Daoy (cell line): ENCODE measurements at regions not wholly inside any gene's neighbourhood (a gene's known extent, or its start where the extent isn't known, plus 50 kb on each side); places are given as distances from the start of the nearest gene placed in this dataset.
"Not testable (repeated sequence)": the region's sequence is repeated elsewhere in the genome, so short reads cannot be mapped to it uniquely, and the experiment has no call there.

Source experiments
- DNase-seq: peaks from one replicate; pipeline ENCODE4 v3.0.0-alpha.2; 2015; ENCODE audit warnings: low read depth

GRCh38 chr11:60592601-60593000, 77.4 kb downstream of the MS4A13 start:
- no peak for DNase-seq

- no peak for DNase-seq
Measured at GRCh38 chr11:60594998-60595642, 79.9 kb downstream of the MS4A13 start.

GRCh38 chr11:60607483-60607882, 91.9 kb upstream of the MS4A8 start:
- no peak for DNase-seq

GRCh38 chr11:60609632-60610031, 89.8 kb upstream of the MS4A8 start:
- DNase-seq, result no peak

GRCh38 chr11:60610702-60611101, 88.7 kb upstream of the MS4A8 start:
- no peak for DNase-seq

- DNase-seq, result no peak
Measured at GRCh38 chr11:60615497-60615896, 83.9 kb upstream of the MS4A8 start.

- DNase-seq, result not testable (repeated sequence)
Measured at GRCh38 chr11:60621940-60622339, 77.5 kb upstream of the MS4A8 start.

- DNase-seq, result not testable (repeated sequence)
Measured at GRCh38 chr11:60622776-60623175, 76.6 kb upstream of the MS4A8 start.

- peak; percentile 79 for DNase-seq
Measured at GRCh38 chr11:60625262-60625661, 74.2 kb upstream of the MS4A8 start.

GRCh38 chr11:60629399-60629798, 70.0 kb upstream of the MS4A8 start:
- no peak for DNase-seq

GRCh38 chr11:60631944-60632343, 67.5 kb upstream of the MS4A8 start:
- no peak for DNase-seq

GRCh38 chr11:60633645-60634044, 65.8 kb upstream of the MS4A8 start:
- no peak for DNase-seq

- DNase-seq, result no peak
Measured at GRCh38 chr11:60634126-60634525, 65.3 kb upstream of the MS4A8 start.

- DNase-seq, result no peak
Measured at GRCh38 chr11:60641940-60642339, 57.5 kb upstream of the MS4A8 start.

- DNase-seq, result no peak
Measured at GRCh38 chr11:60647087-60647486, 52.3 kb upstream of the MS4A8 start.
